Loucy (cell line): ENCODE measurements at regions not wholly inside any gene's neighbourhood (a gene's known extent, or its start where the extent isn't known, plus 50 kb on each side); places are given as distances from the start of the nearest gene placed in this dataset.

ENCODE experiments used
- H2AFZ ChIP-seq: fragments of 200-600 bp; sonication (generic); 2 replicates; pipeline ENCODE4 v1.6.0; 2016; ENCODE audit warnings: antibody characterized with exemption, mild to moderate bottlenecking, low read length, moderate library complexity
- H3F3A ChIP-seq: fragments of 200-600 bp; 2 replicates; pipeline ENCODE4 v1.6.0; 2016; ENCODE audit warnings: antibody characterized with exemption, low read depth, mild to moderate bottlenecking
- H3K27me3 ChIP-seq: fragments of 200-600 bp; sonication (generic); 2 replicates; pipeline ENCODE4 v1.6.1; 2014; ENCODE audit warnings: low read length, mild to moderate bottlenecking; ENCODE audit not compliant: insufficient read depth, poor library complexity, severe bottlenecking
- H3K36me3 ChIP-seq: fragments of 200-600 bp; sonication (generic); 2 replicates; pipeline ENCODE4 v1.6.1; 2016; ENCODE audit warnings: low read length; ENCODE audit not compliant: insufficient read depth
- H3K4me1 ChIP-seq: fragments of 200-600 bp; sonication (generic); 2 replicates; pipeline ENCODE4 v1.5.1; 2014; ENCODE audit warnings: low read length, mild to moderate bottlenecking; ENCODE audit not compliant: insufficient read depth, poor library complexity, severe bottlenecking
- H3K4me2 ChIP-seq: fragments of 200-600 bp; sonication (generic); 2 replicates; pipeline ENCODE4 v1.6.0; 2014; ENCODE audit warnings: antibody characterized with exemption, low read length, low read depth, mild to moderate bottlenecking; ENCODE audit not compliant: poor library complexity, severe bottlenecking
- H3K4me3 ChIP-seq: fragments of 200-600 bp; sonication (generic); 2 replicates; pipeline ENCODE4 v1.5.1; 2014; ENCODE audit warnings: low read length, mild to moderate bottlenecking, mixed read lengths; ENCODE audit not compliant: poor library complexity, severe bottlenecking
- H3K79me2 ChIP-seq: fragments of 200-600 bp; sonication (generic); 2 replicates; pipeline ENCODE4 v1.6.1; 2014; ENCODE audit warnings: low read length; ENCODE audit not compliant: insufficient read depth
- H3K9ac ChIP-seq: fragments of 200-600 bp; sonication (generic); 2 replicates; pipeline ENCODE4 v1.6.0; 2014; ENCODE audit warnings: mild to moderate bottlenecking, low read depth, low read length, moderate library complexity; ENCODE audit not compliant: poor library complexity, severe bottlenecking
- H3K9me2 ChIP-seq: fragments of 200-600 bp; sonication (generic); replicated peaks from 2 replicates; pipeline ENCODE4 v1.6.1; 2016; ENCODE audit warnings: low read depth, low read length, mixed read lengths
- H3K9me3 ChIP-seq: fragments of 200-600 bp; sonication (generic); 2 replicates; pipeline ENCODE4 v1.6.1; 2014; ENCODE audit warnings: mild to moderate bottlenecking, antibody characterized with exemption, low read length, low read depth; ENCODE audit not compliant: insufficient read depth
- H4K20me1 ChIP-seq: fragments of 200-600 bp; sonication (generic); 2 replicates; pipeline ENCODE4 v1.6.0; 2014; ENCODE audit warnings: antibody characterized with exemption, low read length, mild to moderate bottlenecking; ENCODE audit not compliant: insufficient read depth, poor library complexity, severe bottlenecking
- CTCF ChIP-seq: fragments of 200-600 bp; sonication (generic); conservative IDR thresholded peaks from 2 replicates; pipeline ENCODE4 v1.5.1; 2014; ENCODE audit warnings: mild to moderate bottlenecking, antibody characterized with exemption, low read length
- EZH2phosphoT487 ChIP-seq: fragments of 200-600 bp; IDR thresholded peaks from 2 replicates; pipeline ENCODE4 v1.6.1; 2018; ENCODE audit warnings: antibody characterized with exemption, mild to moderate bottlenecking, moderate library complexity, borderline replicate concordance

- no peaks in the 10 kb centered on the region for H4K20me1 ChIP-seq
- no peaks in the 10 kb centered on the region for H3K27me3 ChIP-seq
- H3K4me1 ChIP-seq = no peaks in the 10 kb centered on the region
- peaks cover 6% of the 10 kb centered on the region; the same call in 1 of the 2 replicates for H3K9me3 ChIP-seq
- H3K4me2 ChIP-seq = no peak overlapping the region
- no peak overlapping the region for H3K4me3 ChIP-seq
- no peaks in the 10 kb centered on the region for H3K79me2 ChIP-seq
- H3K9me2 ChIP-seq = no peaks in the 10 kb centered on the region; the same call in 1 of the 2 replicates
- TF ChIP-seq CTCF = no peak
- no peak for TF ChIP-seq EZH2phosphoT487
- H3K9ac ChIP-seq = no peak overlapping the region
- no peaks in the 10 kb centered on the region for H3K36me3 ChIP-seq
- no peaks in the 10 kb centered on the region for H3F3A ChIP-seq
- no peak overlapping the region for H2AFZ ChIP-seq
Observed at GRCh38 chr6:168929871-168930450, 323.7 kb downstream of the THBS2 start.

GRCh38 chr6:168928012-168928411 is 325.6 kb downstream of the THBS2 start:
- Histone ChIP-seq H3K36me3 (no peaks in the 10 kb centered on the region), H3K9ac (no peak overlapping the region), H3K9me3 (peaks cover 7% of the 10 kb centered on the region; the same call in 1 of the 2 replicates), H2AFZ (no peak overlapping the region), H4K20me1 (no peaks in the 10 kb centered on the region), H3K4me1 (no peaks in the 10 kb centered on the region), H3F3A (no peaks in the 10 kb centered on the region), H3K4me3 (no peak overlapping the region), H3K4me2 (no peak overlapping the region), H3K9me2 (no peaks in the 10 kb centered on the region), H3K79me2 (no peaks in the 10 kb centered on the region), H3K27me3 (no peaks in the 10 kb centered on the region)
- no peak for TF ChIP-seq EZH2phosphoT487

GRCh38 chr6:168927026-168927425 is 326.6 kb downstream of the THBS2 start:
- Histone ChIP-seq H3K9me2 (no peaks in the 10 kb centered on the region), H3K4me2 (no peak overlapping the region), H4K20me1 (no peaks in the 10 kb centered on the region), H3K36me3 (no peaks in the 10 kb centered on the region), H3F3A (no peaks in the 10 kb centered on the region), H3K9ac (no peak overlapping the region), H3K9me3 (peaks cover 7% of the 10 kb centered on the region; the same call in 1 of the 2 replicates), H2AFZ (no peak overlapping the region), H3K27me3 (no peaks in the 10 kb centered on the region), H3K4me3 (no peak overlapping the region), H3K79me2 (no peaks in the 10 kb centered on the region), H3K4me1 (no peaks in the 10 kb centered on the region)
- TF ChIP-seq EZH2phosphoT487 (no peak), CTCF (no peak)

- peaks cover 7% of the 10 kb centered on the region; the same call in 1 of the 2 replicates for H3K9me3 ChIP-seq
- no peak overlapping the region for H3K4me3 ChIP-seq
- no peak overlapping the region for H2AFZ ChIP-seq
- no peaks in the 10 kb centered on the region for H3K27me3 ChIP-seq
- H3K79me2 ChIP-seq = no peaks in the 10 kb centered on the region
- no peaks in the 10 kb centered on the region for H3K9me2 ChIP-seq
- H3K36me3 ChIP-seq = no peaks in the 10 kb centered on the region
- no peak overlapping the region for H3K4me2 ChIP-seq
- H4K20me1 ChIP-seq = no peaks in the 10 kb centered on the region
- no peaks in the 10 kb centered on the region for H3K4me1 ChIP-seq
- H3F3A ChIP-seq = no peaks in the 10 kb centered on the region
- no peak overlapping the region for H3K9ac ChIP-seq
- TF ChIP-seq EZH2phosphoT487 (no peak), CTCF (no peak)
Observed at GRCh38 chr6:168926306-168926705, 327.3 kb downstream of the THBS2 start.
